ENCODE measurements at regions not wholly inside any gene's neighbourhood (a gene's known extent, or its start where the extent isn't known, plus 50 kb on each side); places are given as distances from the start of the nearest gene placed in this dataset.

DNA sequence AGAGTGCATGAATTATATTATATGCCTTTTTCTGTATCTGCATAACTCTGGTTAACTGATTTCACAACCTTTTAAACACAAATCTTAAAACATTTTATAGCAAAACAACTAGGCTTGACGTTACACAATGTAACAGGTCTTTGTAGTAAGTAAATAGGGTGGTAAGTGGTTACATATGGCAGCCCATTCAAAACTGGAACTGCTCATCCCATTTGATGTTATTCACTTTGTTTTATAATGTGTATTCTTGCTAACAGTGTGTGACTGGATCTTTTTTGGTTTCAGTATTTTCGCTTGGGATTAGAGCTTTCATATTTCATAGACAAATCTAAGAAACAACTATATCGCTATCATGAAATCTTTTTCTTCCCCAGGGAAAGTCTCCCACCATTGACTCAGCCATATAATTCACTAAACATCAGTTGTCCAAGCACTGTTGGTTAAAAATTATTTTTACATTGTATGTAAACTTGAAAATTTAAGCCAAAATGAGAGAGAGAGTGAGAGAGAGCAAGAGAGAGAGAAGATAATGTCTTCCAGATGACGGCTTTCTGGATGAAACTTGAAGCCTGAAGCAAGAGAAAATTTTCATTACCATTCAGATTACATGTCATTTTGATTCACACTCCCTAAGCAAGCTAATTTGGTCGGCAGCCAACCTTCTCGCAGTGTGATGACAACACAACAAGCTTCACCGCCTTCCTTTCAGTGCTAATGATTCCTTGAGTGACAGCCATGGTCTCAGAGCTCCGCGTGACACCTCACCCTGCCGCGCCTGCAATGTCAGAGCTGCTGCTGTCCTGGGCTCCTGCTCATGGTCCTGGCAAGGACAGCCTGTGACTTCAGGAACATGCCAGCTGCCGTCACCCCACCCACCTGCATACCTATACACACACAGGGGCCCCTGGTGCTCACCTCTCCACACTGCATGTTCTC is 946.9 kb upstream of the SOX11 start:
- TF ChIP-seq EZH2 (IDR thresholded peaks at IDR 0.05): no peak
- TF ChIP-seq, protein P1, sequence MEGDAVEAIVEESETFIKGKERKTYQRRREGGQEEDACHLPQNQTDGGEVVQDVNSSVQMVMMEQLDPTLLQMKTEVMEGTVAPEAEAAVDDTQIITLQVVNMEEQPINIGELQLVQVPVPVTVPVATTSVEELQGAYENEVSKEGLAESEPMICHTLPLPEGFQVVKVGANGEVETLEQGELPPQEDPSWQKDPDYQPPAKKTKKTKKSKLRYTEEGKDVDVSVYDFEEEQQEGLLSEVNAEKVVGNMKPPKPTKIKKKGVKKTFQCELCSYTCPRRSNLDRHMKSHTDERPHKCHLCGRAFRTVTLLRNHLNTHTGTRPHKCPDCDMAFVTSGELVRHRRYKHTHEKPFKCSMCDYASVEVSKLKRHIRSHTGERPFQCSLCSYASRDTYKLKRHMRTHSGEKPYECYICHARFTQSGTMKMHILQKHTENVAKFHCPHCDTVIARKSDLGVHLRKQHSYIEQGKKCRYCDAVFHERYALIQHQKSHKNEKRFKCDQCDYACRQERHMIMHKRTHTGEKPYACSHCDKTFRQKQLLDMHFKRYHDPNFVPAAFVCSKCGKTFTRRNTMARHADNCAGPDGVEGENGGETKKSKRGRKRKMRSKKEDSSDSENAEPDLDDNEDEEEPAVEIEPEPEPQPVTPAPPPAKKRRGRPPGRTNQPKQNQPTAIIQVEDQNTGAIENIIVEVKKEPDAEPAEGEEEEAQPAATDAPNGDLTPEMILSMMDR (IDR thresholded peaks at IDR 0.05): no peak

Measured in neural progenitor cell (in vitro differentiated cells).